OCI-LY1 (cell line): ENCODE measurements at regions not wholly inside any gene's neighbourhood (a gene's known extent, or its start where the extent isn't known, plus 50 kb on each side); places are given as distances from the start of the nearest gene placed in this dataset.

Experiments
- H2AFZ ChIP-seq: fragments of 200-600 bp; sonication (generic), shearing (Covaris generic); 2 replicates; pipeline ENCODE4 v1.6.0; 2014; ENCODE audit warnings: antibody characterized with exemption, mild to moderate bottlenecking, low read length
- H3F3A ChIP-seq: fragments of 200-600 bp; sonication (generic), shearing (Covaris generic); 2 replicates; pipeline ENCODE4 v1.6.0; 2014; ENCODE audit warnings: mild to moderate bottlenecking, antibody characterized with exemption, low read length, moderate library complexity; ENCODE audit not compliant: insufficient read depth
- H3K27ac ChIP-seq: fragments of 200-600 bp; sonication (generic); 2 replicates; pipeline ENCODE4 v1.5.1; 2014; ENCODE audit warnings: low read length, mixed run types, mild to moderate bottlenecking, low read depth; ENCODE audit not compliant: poor library complexity, severe bottlenecking
- H3K27me3 ChIP-seq: fragments of 200-600 bp; sonication (generic); 2 replicates; pipeline ENCODE4 v1.6.0; 2014; ENCODE audit warnings: antibody characterized with exemption, mild to moderate bottlenecking, low read length, moderate library complexity; ENCODE audit not compliant: insufficient read depth
- H3K36me3 ChIP-seq: fragments of 200-600 bp; sonication (generic); 2 replicates; pipeline ENCODE4 v1.6.1; 2014; ENCODE audit warnings: mild to moderate bottlenecking, antibody characterized with exemption, low read length, moderate library complexity, mixed read lengths; ENCODE audit not compliant: insufficient read depth
- H3K4me1 ChIP-seq: fragments of 200-600 bp; sonication (generic); 2 replicates; pipeline ENCODE4 v1.5.1; 2014; ENCODE audit warnings: mild to moderate bottlenecking, low read length, moderate library complexity; ENCODE audit not compliant: insufficient read depth, severe bottlenecking
- H3K4me2 ChIP-seq: fragments of 200-600 bp; sonication (generic), shearing (Covaris generic); 2 replicates; pipeline ENCODE4 v1.6.1; 2014; ENCODE audit warnings: low read length
- H3K4me3 ChIP-seq: fragments of 200-600 bp; sonication (generic); 2 replicates; pipeline ENCODE4 v1.5.1; 2014; ENCODE audit warnings: low read length, low read depth, mild to moderate bottlenecking, mixed read lengths; ENCODE audit not compliant: poor library complexity, severe bottlenecking
- H3K79me2 ChIP-seq: fragments of 200-600 bp; shearing (Covaris generic); 2 replicates; pipeline ENCODE4 v1.6.1; 2016; ENCODE audit warnings: mixed run types, low read length, mixed read lengths; ENCODE audit not compliant: insufficient read depth
- H3K9ac ChIP-seq: fragments of 200-600 bp; sonication (generic), shearing (Covaris generic); 2 replicates; pipeline ENCODE4 v1.6.1; 2014; ENCODE audit warnings: mild to moderate bottlenecking, low read length, mixed read lengths
- H3K9me2 ChIP-seq: fragments of 200-600 bp; sonication (generic), shearing (Covaris generic); 2 replicates; pipeline ENCODE4 v1.6.1; 2014; ENCODE audit warnings: low read depth, mild to moderate bottlenecking, low read length, mixed read lengths
- H3K9me3 ChIP-seq: fragments of 200-600 bp; shearing (Covaris generic); 2 replicates; pipeline ENCODE4 v1.6.1; 2014; ENCODE audit warnings: low read length, mixed read lengths
- H4K20me1 ChIP-seq: fragments of 200-600 bp; sonication (generic), shearing (Covaris generic); 2 replicates; pipeline ENCODE4 v1.6.0; 2016; ENCODE audit warnings: mild to moderate bottlenecking, low read length; ENCODE audit not compliant: insufficient read depth
- EZH2 ChIP-seq: fragments of 200-600 bp; sonication (generic), shearing (Covaris generic); IDR thresholded peaks from 2 replicates; pipeline ENCODE4 v1.8.0; 2017; ENCODE audit warnings: borderline replicate concordance, mixed run types, mild to moderate bottlenecking, antibody characterized with exemption, low read length, moderate library complexity, mixed read lengths
- TF ChIP-seq, protein P1 (sequence below): fragments of 200-600 bp; sonication (generic), shearing (Covaris generic); IDR thresholded peaks from 2 replicates; pipeline ENCODE4 v1.5.1; 2017; ENCODE audit warnings: mild to moderate bottlenecking, antibody characterized with exemption, low read length, moderate library complexity, mixed read lengths

DNA sequence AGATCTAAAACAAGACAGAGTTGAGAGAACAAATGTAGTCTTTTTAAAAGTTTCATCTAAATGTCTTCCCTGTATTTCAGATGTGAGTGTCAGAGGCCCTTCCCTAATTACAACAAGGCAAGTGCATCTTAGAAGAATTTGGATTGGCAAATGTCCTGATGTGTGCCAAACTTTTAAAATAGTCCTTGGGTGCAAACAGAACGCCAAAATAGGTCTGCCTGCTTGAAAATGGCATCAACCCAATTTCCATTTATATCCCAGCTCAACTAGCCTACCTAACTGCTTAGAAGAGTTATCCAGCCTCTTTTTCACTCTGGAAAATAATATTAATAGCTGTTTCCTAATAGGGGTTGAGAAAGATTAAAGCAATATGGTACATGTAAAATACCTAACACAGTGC is 311.8 kb upstream of the ARRDC4 start:
- Histone ChIP-seq H3K79me2 (no peaks in the 10 kb centered on the region), H3F3A (no peaks in the 10 kb centered on the region), H3K9me3 (no peaks in the 10 kb centered on the region), H3K9ac (no peak overlapping the region), H3K4me1 (no peaks in the 10 kb centered on the region), H3K9me2 (no peaks in the 10 kb centered on the region), H4K20me1 (no peaks in the 10 kb centered on the region), H3K36me3 (no peaks in the 10 kb centered on the region), H3K27ac (no peak overlapping the region), H3K4me2 (no peak overlapping the region), H3K4me3 (no peak overlapping the region), H2AFZ (no peak overlapping the region), H3K27me3 (no peaks in the 10 kb centered on the region)
- TF ChIP-seq, protein P1, sequence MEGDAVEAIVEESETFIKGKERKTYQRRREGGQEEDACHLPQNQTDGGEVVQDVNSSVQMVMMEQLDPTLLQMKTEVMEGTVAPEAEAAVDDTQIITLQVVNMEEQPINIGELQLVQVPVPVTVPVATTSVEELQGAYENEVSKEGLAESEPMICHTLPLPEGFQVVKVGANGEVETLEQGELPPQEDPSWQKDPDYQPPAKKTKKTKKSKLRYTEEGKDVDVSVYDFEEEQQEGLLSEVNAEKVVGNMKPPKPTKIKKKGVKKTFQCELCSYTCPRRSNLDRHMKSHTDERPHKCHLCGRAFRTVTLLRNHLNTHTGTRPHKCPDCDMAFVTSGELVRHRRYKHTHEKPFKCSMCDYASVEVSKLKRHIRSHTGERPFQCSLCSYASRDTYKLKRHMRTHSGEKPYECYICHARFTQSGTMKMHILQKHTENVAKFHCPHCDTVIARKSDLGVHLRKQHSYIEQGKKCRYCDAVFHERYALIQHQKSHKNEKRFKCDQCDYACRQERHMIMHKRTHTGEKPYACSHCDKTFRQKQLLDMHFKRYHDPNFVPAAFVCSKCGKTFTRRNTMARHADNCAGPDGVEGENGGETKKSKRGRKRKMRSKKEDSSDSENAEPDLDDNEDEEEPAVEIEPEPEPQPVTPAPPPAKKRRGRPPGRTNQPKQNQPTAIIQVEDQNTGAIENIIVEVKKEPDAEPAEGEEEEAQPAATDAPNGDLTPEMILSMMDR: no peak
- TF ChIP-seq EZH2: no peak

DNA sequence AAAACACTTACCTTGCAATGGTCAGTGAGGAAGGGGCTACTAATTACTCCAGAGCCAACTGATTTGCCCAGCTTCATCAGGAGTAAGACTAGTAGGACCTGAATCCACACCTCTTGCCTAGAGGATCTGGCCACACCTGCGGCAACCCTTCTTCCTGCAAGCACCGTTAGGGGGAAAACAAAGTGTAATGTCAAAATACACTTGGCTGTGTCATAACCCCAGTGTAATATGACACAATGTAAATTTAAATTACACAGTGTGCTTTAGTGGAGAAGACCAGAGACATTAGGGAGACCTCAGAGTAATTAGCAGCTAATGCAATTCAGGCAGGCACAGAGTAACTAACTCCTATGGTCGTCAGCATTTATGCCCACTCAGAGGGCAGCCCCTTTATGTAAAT is 308.5 kb upstream of the ARRDC4 start:
- TF ChIP-seq EZH2: no peak
- TF ChIP-seq, protein P1: no peak
- Histone ChIP-seq H3K27me3 (no peaks in the 10 kb centered on the region), H3F3A (no peaks in the 10 kb centered on the region), H3K27ac (no peak overlapping the region), H4K20me1 (no peaks in the 10 kb centered on the region), H3K9ac (no peak overlapping the region), H3K4me2 (no peak overlapping the region), H3K4me1 (no peaks in the 10 kb centered on the region), H3K9me2 (no peaks in the 10 kb centered on the region), H3K4me3 (no peak overlapping the region), H3K36me3 (no peaks in the 10 kb centered on the region), H3K9me3 (no peaks in the 10 kb centered on the region), H3K79me2 (no peaks in the 10 kb centered on the region), H2AFZ (no peak overlapping the region)

DNA sequence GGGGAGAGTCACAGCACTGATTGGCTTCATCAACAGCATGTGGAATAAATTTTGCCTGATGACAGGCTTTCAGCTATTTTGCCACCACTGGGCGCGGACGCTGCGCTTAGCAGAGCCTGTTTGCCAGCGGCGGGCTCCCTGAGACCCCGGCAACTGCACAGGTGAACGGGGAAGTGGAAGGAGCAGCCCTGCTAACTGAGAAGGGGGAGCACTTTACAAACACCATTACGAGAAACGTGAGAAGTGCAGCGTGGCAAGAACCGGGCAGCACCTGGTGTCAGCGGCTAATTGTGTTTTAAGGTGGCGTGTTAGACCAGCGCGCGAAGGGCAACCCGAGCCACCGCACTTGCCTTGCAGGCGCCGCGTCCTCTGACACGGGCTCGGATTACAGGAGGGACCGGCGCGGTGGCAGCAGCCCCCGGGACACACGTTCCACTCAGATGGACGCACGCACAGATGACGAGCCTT is 307.8 kb upstream of the ARRDC4 start:
- H3F3A ChIP-seq: no peaks in the 10 kb centered on the region
- H3K27ac ChIP-seq: no peak overlapping the region
- no peak overlapping the region for H3K4me3 ChIP-seq
- no peaks in the 10 kb centered on the region for H3K9me3 ChIP-seq
- no peaks in the 10 kb centered on the region for H4K20me1 ChIP-seq
- H3K4me2 ChIP-seq: no peak overlapping the region
- H3K4me1 ChIP-seq: no peaks in the 10 kb centered on the region
- no peak overlapping the region for H3K9ac ChIP-seq
- H2AFZ ChIP-seq: no peak overlapping the region
- H3K9me2 ChIP-seq: no peaks in the 10 kb centered on the region
- no peaks in the 10 kb centered on the region for H3K79me2 ChIP-seq
- H3K36me3 ChIP-seq: no peaks in the 10 kb centered on the region
- H3K27me3 ChIP-seq: no peaks in the 10 kb centered on the region
- no peak for TF ChIP-seq EZH2
- TF ChIP-seq, protein P1: no peak
